ENCODE measurements at regions not wholly inside any gene's neighbourhood (a gene's known extent, or its start where the extent isn't known, plus 50 kb on each side); places are given as distances from the start of the nearest gene placed in this dataset.

GRCh38 chr3:197432384-197433127, 123.2 kb downstream of the BDH1 start:
- POLR2A ChIA-PET, result no interaction called here
- CTCF ChIA-PET, result no interaction called here

- POLR2A ChIA-PET, result no interaction called here
- CTCF ChIA-PET, result no interaction called here
Observed at GRCh38 chr3:197431346-197431910, 124.3 kb downstream of the BDH1 start.

- CTCF ChIA-PET, result interaction anchor here (0.7 kb wide), 1 partner anchor 677 kb away, joined by 3 read pairs; no protein-coding TSS in a partner anchor
- POLR2A ChIA-PET, result no interaction called here
Observed at GRCh38 chr3:197430934-197431333, 124.8 kb downstream of the BDH1 start.

GRCh38 chr3:197430502-197430901, 125.3 kb downstream of the BDH1 start:
- ChIA-PET POLR2A (no interaction called here), CTCF (interaction anchor here (0.7 kb wide), 1 partner anchor 677 kb away, joined by 3 read pairs; no protein-coding TSS in a partner anchor)

- ChIA-PET POLR2A (interaction anchor here (0.6 to 1.3 kb wide), 2 partner anchors 28 to 34 kb away, joined by 5 read pairs; no protein-coding TSS in a partner anchor), CTCF (interaction anchor here (1.0 kb wide), 1 partner anchor 13 kb away, joined by 3 read pairs; no protein-coding TSS in a partner anchor)
Observed at GRCh38 chr3:197428952-197429351, 126.8 kb downstream of the BDH1 start.

- POLR2A ChIA-PET, result interaction anchor here (0.5 to 1.3 kb wide), 3 partner anchors 27 to 134 kb away, joined by 3 to 5 read pairs (median 5); no protein-coding TSS in a partner anchor
- CTCF ChIA-PET, result interaction anchor here (1.0 kb wide), 1 partner anchor 14 kb away, joined by 3 read pairs; no protein-coding TSS in a partner anchor
Observed at GRCh38 chr3:197428117-197428801, 127.5 kb downstream of the BDH1 start.

- CTCF ChIA-PET, result no interaction called here
- POLR2A ChIA-PET, result no interaction called here
Observed at GRCh38 chr3:197427021-197427420, 128.6 kb upstream of the DLG1 start.

- ChIA-PET CTCF (no interaction called here), POLR2A (interaction anchor here (0.6 kb wide), 1 partner anchor 304 kb away, joined by 6 read pairs; no protein-coding TSS in a partner anchor)
Observed at GRCh38 chr3:197426121-197426566, 127.7 kb upstream of the DLG1 start.

GRCh38 chr3:197425485-197426120, 127.2 kb upstream of the DLG1 start:
- ChIA-PET POLR2A (no interaction called here), CTCF (no interaction called here)

- CTCF ChIA-PET, result interaction anchor here (1.0 kb wide), 1 partner anchor 168 kb away, joined by 3 read pairs; no protein-coding TSS in a partner anchor
- POLR2A ChIA-PET, result no interaction called here
Observed at GRCh38 chr3:197424674-197425484, 126.5 kb upstream of the DLG1 start.

- ChIA-PET CTCF (interaction anchor here (1.0 kb wide), 1 partner anchor 167 kb away, joined by 3 read pairs; no protein-coding TSS in a partner anchor), POLR2A (no interaction called here)
Observed at GRCh38 chr3:197424266-197424665, 125.9 kb upstream of the DLG1 start.

GRCh38 chr3:197423376-197423775, 125.0 kb upstream of the DLG1 start:
- ChIA-PET POLR2A (no interaction called here), CTCF (interaction anchor here (1.0 kb wide), 1 partner anchor 166 kb away, joined by 3 read pairs; no protein-coding TSS in a partner anchor)

GRCh38 chr3:197422506-197422905, 124.1 kb upstream of the DLG1 start:
- POLR2A ChIA-PET, result no interaction called here

GRCh38 chr3:197421021-197421420, 122.6 kb upstream of the DLG1 start:
- ChIA-PET POLR2A (no interaction called here), CTCF (no interaction called here)

More at GRCh38 chr3:197422506-197422905, 124.1 kb upstream of the DLG1 start:
- CTCF ChIA-PET, result no interaction called here

- POLR2A ChIA-PET, result no interaction called here
- CTCF ChIA-PET, result interaction anchor here (1.0 kb wide), 1 partner anchor 12 kb away, joined by 3 read pairs; no protein-coding TSS in a partner anchor
Observed at GRCh38 chr3:197420566-197420965, 122.2 kb upstream of the DLG1 start.

GRCh38 chr3:197420115-197420514, 121.7 kb upstream of the DLG1 start:
- ChIA-PET POLR2A (no interaction called here), CTCF (interaction anchor here (1.0 kb wide), 1 partner anchor 12 kb away, joined by 3 read pairs; no protein-coding TSS in a partner anchor)

GRCh38 chr3:197419696-197420095, 121.3 kb upstream of the DLG1 start:
- CTCF ChIA-PET, result interaction anchor here (1.0 kb wide), 1 partner anchor 11 kb away, joined by 3 read pairs; no protein-coding TSS in a partner anchor
- POLR2A ChIA-PET, result no interaction called here

- POLR2A ChIA-PET, result no interaction called here
Observed at GRCh38 chr3:197417911-197418618, 119.7 kb upstream of the DLG1 start.

More at GRCh38 chr3:197417911-197418618, 119.7 kb upstream of the DLG1 start:
- CTCF ChIA-PET, result no interaction called here
